ENCODE measurements at regions not wholly inside any gene's neighbourhood (a gene's known extent, or its start where the extent isn't known, plus 50 kb on each side); places are given as distances from the start of the nearest gene placed in this dataset.

- DNase-seq (ENCODE audit: low read depth in 3 of 3, low spot score in 2 of 3) = no peak
Measured at GRCh38 chr15:31151301-31152233, 50.0 kb upstream of the TRPM1 start.

GRCh38 chr15:31153531-31153930 is 52.0 kb upstream of the TRPM1 start:
- DNase-seq (ENCODE audit: low read depth in 3 of 3, low spot score in 2 of 3) = no peak

- DNase-seq (ENCODE audit: low read depth in 3 of 3, low spot score in 2 of 3) = no peak
Measured at GRCh38 chr15:31155151-31155550, 53.6 kb upstream of the TRPM1 start.

- no peak for DNase-seq (ENCODE audit: low read depth in 3 of 3, low spot score in 2 of 3)
Measured at GRCh38 chr15:31156226-31156625, 54.7 kb upstream of the TRPM1 start.

GRCh38 chr15:31156808-31157207 is 55.3 kb upstream of the TRPM1 start:
- no peak for DNase-seq (ENCODE audit: low read depth in 3 of 3, low spot score in 2 of 3)

GRCh38 chr15:31157644-31158069 is 56.1 kb upstream of the TRPM1 start:
- DNase-seq (ENCODE audit: low read depth in 3 of 3, low spot score in 2 of 3) = no peak

- no peak for DNase-seq (ENCODE audit: low read depth in 3 of 3, low spot score in 2 of 3)
Measured at GRCh38 chr15:31158858-31159569, 57.5 kb upstream of the TRPM1 start.

GRCh38 chr15:31159837-31160236 is 58.3 kb upstream of the TRPM1 start:
- DNase-seq (ENCODE audit: low read depth in 3 of 3, low spot score in 2 of 3) = no peak

- no peak for DNase-seq (ENCODE audit: low read depth in 3 of 3, low spot score in 2 of 3)
Measured at GRCh38 chr15:31160297-31160696, 58.8 kb upstream of the TRPM1 start.

GRCh38 chr15:31160740-31161495 is 59.4 kb upstream of the TRPM1 start:
- DNase-seq (ENCODE audit: low read depth in 3 of 3, low spot score in 2 of 3) = no peak

GRCh38 chr15:31161951-31162350 is 60.4 kb upstream of the TRPM1 start:
- no peak for DNase-seq (ENCODE audit: low read depth in 3 of 3, low spot score in 2 of 3)

- DNase-seq (ENCODE audit: low read depth in 3 of 3, low spot score in 2 of 3) = no peak
Measured at GRCh38 chr15:31162721-31163510, 61.4 kb upstream of the TRPM1 start.

GRCh38 chr15:31163769-31164572 is 62.4 kb upstream of the TRPM1 start:
- DNase-seq (ENCODE audit: low read depth in 3 of 3, low spot score in 2 of 3) = no peak

- no peak for DNase-seq (ENCODE audit: low read depth in 3 of 3, low spot score in 2 of 3)
Measured at GRCh38 chr15:31164573-31164912, 63.0 kb upstream of the TRPM1 start.

- no peak for DNase-seq (ENCODE audit: low read depth in 3 of 3, low spot score in 2 of 3)
Measured at GRCh38 chr15:31169558-31169957, 68.0 kb upstream of the TRPM1 start.

GRCh38 chr15:31171731-31172130 is 70.2 kb upstream of the TRPM1 start:
- no peak for DNase-seq (ENCODE audit: low read depth in 3 of 3, low spot score in 2 of 3)

- no peak for DNase-seq (ENCODE audit: low read depth in 3 of 3, low spot score in 2 of 3)
Measured at GRCh38 chr15:31172606-31173005, 71.1 kb upstream of the TRPM1 start.

GRCh38 chr15:31173790-31174450 is 72.4 kb upstream of the TRPM1 start:
- DNase-seq (ENCODE audit: low read depth in 3 of 3, low spot score in 2 of 3) = no peak

- no peak for DNase-seq (ENCODE audit: low read depth in 3 of 3, low spot score in 2 of 3)
Measured at GRCh38 chr15:31175484-31175883, 74.0 kb upstream of the TRPM1 start.
